K562 (cell line): ENCODE measurements at regions not wholly inside any gene's neighbourhood (a gene's known extent, or its start where the extent isn't known, plus 50 kb on each side); places are given as distances from the start of the nearest gene placed in this dataset.

Source experiments
- ATAC-seq: fragments of 200-7000 bp; cut with Tn5 transposase; 3 replicates; pipeline ENCODE4 v1.9.1; 2020; ENCODE audit warnings: moderate library complexity
- BruUV-seq: library from RNA; stranded (reverse); fragments of 400-500 nt; replicated peaks from 2 replicates; lab custom pipeline; 2021; lab: Mats Ljungman, UMichigan
- CTCF ChIA-PET: fragments of 300-600 bp; formaldehyde crosslinking; extraction: SDS; loops from one replicate; lab custom pipeline; 2021; ENCODE audit warnings: low intra/inter-chr PET ratio; lab: Yijun Ruan, JAX
- POLR2A ChIA-PET: fragments of 300-600, 350-650 bp; sonication (Branson Sonifier 250); formaldehyde crosslinking; extraction: SDS; loops from one replicate; lab custom pipeline; 2021; ENCODE audit warnings: antibody characterized with exemption, inconsistent platforms; lab: Yijun Ruan, JAX
- DNase-seq, 4 experiments: peaks; one replicate each; pipeline versions ENCODE4 v3.0.0 to v3.0.0-alpha.2; 2011 to 2018; ENCODE audit warnings: low spot score in 3 of 4, mixed read lengths in 3 of 4; ENCODE audit errors: extremely low read depth in 1 of 4
- FAIRE-seq: peaks from 2 replicates; lab custom pipeline; 2011; peaks lifted over from hg19 to GRCh38; lab: Jason Lieb, UNC
- H2AFZ ChIP-seq: 2 replicates; pipeline ENCODE4 v1.6.0; 2011; ENCODE audit warnings: low read depth, low read length, control low read depth, inconsistent platforms
- H3K27ac ChIP-seq: fragments of 200-600 bp; 3 replicates; pipeline ENCODE4 v1.8.0; 2011; ENCODE audit warnings: low read depth, mild to moderate bottlenecking, control low read depth, inconsistent platforms, low read length, moderate library complexity, mixed read lengths; ENCODE audit errors: extremely low read depth
- H3K27me3 ChIP-seq, 2 experiments: fragments of 300-600 bp in 1 of 2; 2 replicates in 1 of 2; 3 replicates in 1 of 2; pipeline versions ENCODE4 v1.6.0 to v1.8.0; 2011; ENCODE audit warnings: inconsistent platforms in 2 of 2, low read length in 2 of 2, mild to moderate bottlenecking in 1 of 2, mixed read lengths in 1 of 2, moderate library complexity in 1 of 2; ENCODE audit not compliant: control insufficient read depth in 2 of 2, insufficient read depth in 2 of 2
- H3K36me3 ChIP-seq: fragments of 300-600 bp; 3 replicates; pipeline ENCODE4 v1.8.0; 2011; ENCODE audit warnings: mild to moderate bottlenecking, low read length, inconsistent platforms; ENCODE audit not compliant: control insufficient read depth, insufficient read depth
- H3K4me1 ChIP-seq, 2 experiments: fragments of 200-600 bp in 1 of 2; replicated peaks in 1 of 2; 2 replicates in 1 of 2; 3 replicates in 1 of 2; pipeline versions ENCODE4 v1.5.1 to v1.8.0; 2011; ENCODE audit warnings: inconsistent platforms in 2 of 2, low read length in 2 of 2, mild to moderate bottlenecking in 1 of 2, mixed read lengths in 1 of 2, moderate library complexity in 1 of 2; ENCODE audit not compliant: control insufficient read depth in 2 of 2, insufficient read depth in 2 of 2
- H3K4me2 ChIP-seq: 2 replicates; pipeline ENCODE4 v1.6.1; 2011; ENCODE audit warnings: low read length, control low read depth, inconsistent platforms, mixed read lengths; ENCODE audit not compliant: insufficient read depth
- H3K4me3 ChIP-seq: fragments of 200-600 bp; sonication (generic), shearing (Covaris generic); 2 replicates; pipeline ENCODE4 v1.5.1; 2016; ENCODE audit warnings: control low read depth, inconsistent platforms
- H3K79me2 ChIP-seq: fragments of 200-600 bp; 3 replicates; pipeline ENCODE4 v1.8.0; 2011; ENCODE audit warnings: low read length, inconsistent platforms; ENCODE audit not compliant: control insufficient read depth, insufficient read depth
- H3K9ac ChIP-seq, 2 experiments: 2 replicates each; pipeline versions ENCODE4 v1.6.0 to v1.6.1; 2011; ENCODE audit warnings: low read depth in 2 of 2, low read length in 2 of 2, control low read depth in 1 of 2, inconsistent platforms in 1 of 2, mild to moderate bottlenecking in 1 of 2, mixed read lengths in 1 of 2; ENCODE audit not compliant: insufficient read depth in 1 of 2
- H3K9me1 ChIP-seq: one replicate; pipeline ENCODE4 v1.6.0; 2011; ENCODE audit warnings: inconsistent platforms, mild to moderate bottlenecking, low read length, moderate library complexity; ENCODE audit not compliant: control insufficient read depth, insufficient read depth
- H3K9me3 ChIP-seq: replicated peaks from 2 replicates; pipeline ENCODE4 v1.5.1; 2011; ENCODE audit warnings: low read depth, low read length, inconsistent platforms; ENCODE audit not compliant: control insufficient read depth, insufficient read depth
- H4K20me1 ChIP-seq: replicated peaks from 2 replicates; pipeline ENCODE4 v1.6.1; 2011; ENCODE audit warnings: low read length, inconsistent platforms, mixed read lengths; ENCODE audit not compliant: control insufficient read depth, insufficient read depth
- PCBP1 ChIP-seq: fragments of 200-400 bp; formaldehyde crosslinking; IDR thresholded peaks from 2 replicates; pipeline ENCODE4 v1.6.1; 2018; ENCODE audit warnings: mild to moderate bottlenecking, low read depth, low read length; ENCODE audit not compliant: poor library complexity, severe bottlenecking
- POLR2B ChIP-seq: fragments of 450-650 bp; IDR thresholded peaks from 2 replicates; pipeline ENCODE4 v1.6.1; 2018; ENCODE audit warnings: low read depth; ENCODE audit not compliant: partially characterized antibody
- SRSF1 ChIP-seq: fragments of 200-400 bp; formaldehyde crosslinking; IDR thresholded peaks from 2 replicates; pipeline ENCODE4 v1.6.1; 2017; ENCODE audit warnings: mild to moderate bottlenecking, low read depth, low read length, moderate library complexity
- YY1 ChIP-seq, 3 experiments: IDR thresholded peaks; 2 replicates each; pipeline ENCODE4 v1.6.1; 2011; ENCODE audit warnings: low read length in 2 of 3, mild to moderate bottlenecking in 2 of 3, moderate library complexity in 2 of 3, borderline replicate concordance in 1 of 3, control low read depth in 1 of 3, low read depth in 1 of 3; ENCODE audit not compliant: insufficient read depth in 3 of 3, insufficient replicate concordance in 2 of 3, control insufficient read depth in 1 of 3, insufficient read length in 1 of 3; ENCODE audit errors: extremely low read depth in 1 of 3
- ZKSCAN3 ChIP-seq: fragments of 250-450 bp; sonication (Bioruptor Pico); IDR thresholded peaks from 2 replicates; pipeline ENCODE4 v1.4.0; 2020
- ZNF431 ChIP-seq: sonication (generic); formaldehyde crosslinking; IDR thresholded peaks from 2 replicates; pipeline ENCODE4 v1.8.0; 2022; ENCODE audit warnings: mild to moderate bottlenecking, missing genetic modification reagents
- ZNF551 ChIP-seq: fragments of 250-450 bp; sonication (Bioruptor Pico); IDR thresholded peaks from 2 replicates; pipeline ENCODE4 v1.5.0; 2021; ENCODE audit warnings: mild to moderate bottlenecking, moderate library complexity
- WGBS: fragments of 100-300 bp; shearing (Covaris generic); methylation state at CpG from one replicate; pipeline ENCODE4 v1.1.6; 2016; ENCODE audit warnings: low coverage, mixed read lengths; ENCODE audit not compliant: insufficient coverage; ENCODE audit errors: missing lambda C conversion rate; 5-methylcytosine and 5-hydroxymethylcytosine counted together
- in situ Hi-C: fragments of 300-500 bp; cut with MboI; formaldehyde crosslinking; loops from 4 replicates; pipeline ENCODE4 v1.15.0; 2018; ENCODE audit warnings: inconsistent platforms, mixed read lengths
- intact Hi-C: fragments of 100-400 bp; cut with micrococcal nuclease; formaldehyde crosslinking; loops from 2 replicates; pipeline ENCODE4 v1.14.2; 2022
- TF ChIP-seq, protein P1 (sequence below): fragments of 450-650 bp; formaldehyde crosslinking; IDR thresholded peaks from 2 replicates; pipeline ENCODE4 v1.4.0; 2020; ENCODE audit warnings: mild to moderate bottlenecking
- TF ChIP-seq, protein P2 (sequence below), 2 experiments: fragments of 450-650 bp in 1 of 2; IDR thresholded peaks; 2 replicates each; pipeline ENCODE4 v1.6.1; 2011 to 2017; ENCODE audit warnings: low read depth in 2 of 2, antibody characterized with exemption in 1 of 2, borderline replicate concordance in 1 of 2, low read length in 1 of 2, mild to moderate bottlenecking in 1 of 2, mixed read lengths in 1 of 2; ENCODE audit not compliant: control insufficient read depth in 1 of 2

DNA sequence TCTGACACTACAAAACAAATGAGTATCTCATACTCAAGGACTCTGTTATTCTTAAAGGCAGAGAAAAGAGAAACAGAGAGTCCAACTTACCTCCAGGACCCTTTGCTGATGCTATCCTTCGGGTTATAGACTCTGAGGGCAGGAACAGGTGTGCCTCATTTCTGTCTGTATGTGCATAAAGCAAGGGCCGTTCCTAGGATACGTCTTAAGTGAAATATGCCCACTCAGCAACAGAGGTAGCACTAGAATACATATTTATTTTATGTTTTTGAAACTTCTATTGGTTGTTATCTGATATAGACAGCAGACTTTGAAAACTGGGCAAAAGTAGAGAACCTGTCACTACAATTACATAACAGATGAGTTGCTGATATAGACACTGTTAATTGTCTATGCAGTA lies 89.3 kb upstream of the CPNE4 start:
- WGBS: 0% methylated on average over 3 of the region's 3 CpGs

More for the DNA sequence above, 89.3 kb upstream of the CPNE4 start:
- TF ChIP-seq PCBP1: no peak
- no peak for TF ChIP-seq POLR2B
- no peak for TF ChIP-seq ZNF551 (CRISPR knock-in tag)
- TF ChIP-seq ZNF431 (CRISPR knock-in tag): no peak
- no peak for TF ChIP-seq ZKSCAN3 (CRISPR knock-in tag)
- TF ChIP-seq SRSF1: no peak
- TF ChIP-seq, protein P1, sequence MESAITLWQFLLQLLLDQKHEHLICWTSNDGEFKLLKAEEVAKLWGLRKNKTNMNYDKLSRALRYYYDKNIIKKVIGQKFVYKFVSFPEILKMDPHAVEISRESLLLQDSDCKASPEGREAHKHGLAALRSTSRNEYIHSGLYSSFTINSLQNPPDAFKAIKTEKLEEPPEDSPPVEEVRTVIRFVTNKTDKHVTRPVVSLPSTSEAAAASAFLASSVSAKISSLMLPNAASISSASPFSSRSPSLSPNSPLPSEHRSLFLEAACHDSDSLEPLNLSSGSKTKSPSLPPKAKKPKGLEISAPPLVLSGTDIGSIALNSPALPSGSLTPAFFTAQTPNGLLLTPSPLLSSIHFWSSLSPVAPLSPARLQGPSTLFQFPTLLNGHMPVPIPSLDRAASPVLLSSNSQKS (CRISPR knock-in tag): no peak
- TF ChIP-seq, protein P2, sequence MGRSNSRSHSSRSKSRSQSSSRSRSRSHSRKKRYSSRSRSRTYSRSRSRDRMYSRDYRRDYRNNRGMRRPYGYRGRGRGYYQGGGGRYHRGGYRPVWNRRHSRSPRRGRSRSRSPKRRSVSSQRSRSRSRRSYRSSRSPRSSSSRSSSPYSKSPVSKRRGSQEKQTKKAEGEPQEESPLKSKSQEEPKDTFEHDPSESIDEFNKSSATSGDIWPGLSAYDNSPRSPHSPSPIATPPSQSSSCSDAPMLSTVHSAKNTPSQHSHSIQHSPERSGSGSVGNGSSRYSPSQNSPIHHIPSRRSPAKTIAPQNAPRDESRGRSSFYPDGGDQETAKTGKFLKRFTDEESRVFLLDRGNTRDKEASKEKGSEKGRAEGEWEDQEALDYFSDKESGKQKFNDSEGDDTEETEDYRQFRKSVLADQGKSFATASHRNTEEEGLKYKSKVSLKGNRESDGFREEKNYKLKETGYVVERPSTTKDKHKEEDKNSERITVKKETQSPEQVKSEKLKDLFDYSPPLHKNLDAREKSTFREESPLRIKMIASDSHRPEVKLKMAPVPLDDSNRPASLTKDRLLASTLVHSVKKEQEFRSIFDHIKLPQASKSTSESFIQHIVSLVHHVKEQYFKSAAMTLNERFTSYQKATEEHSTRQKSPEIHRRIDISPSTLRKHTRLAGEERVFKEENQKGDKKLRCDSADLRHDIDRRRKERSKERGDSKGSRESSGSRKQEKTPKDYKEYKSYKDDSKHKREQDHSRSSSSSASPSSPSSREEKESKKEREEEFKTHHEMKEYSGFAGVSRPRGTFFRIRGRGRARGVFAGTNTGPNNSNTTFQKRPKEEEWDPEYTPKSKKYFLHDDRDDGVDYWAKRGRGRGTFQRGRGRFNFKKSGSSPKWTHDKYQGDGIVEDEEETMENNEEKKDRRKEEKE (IDR thresholded peaks at IDR 0.05; ENCODE audit: borderline replicate concordance in 1 of 2, control insufficient read depth in 1 of 2, low read depth in 2 of 2, low read length in 1 of 2): no peak
- TF ChIP-seq YY1 (IDR thresholded peaks at IDR 0.05; ENCODE audit: borderline replicate concordance in 1 of 3, control insufficient read depth in 1 of 3, extremely low read depth in 1 of 3, insufficient read depth in 3 of 3, insufficient read length in 1 of 3, insufficient replicate concordance in 2 of 3, low read depth in 1 of 3, low read length in 2 of 3): no peak
- no peaks in the 10 kb centered on the region for H3K4me1 ChIP-seq
- ATAC-seq (no peak), FAIRE-seq (no peak), DNase-seq (no peak)
- H3K79me2 ChIP-seq: no peaks in the 10 kb centered on the region
- CTCF ChIA-PET: no interaction called here
- no peaks in the 10 kb centered on the region for H3K27me3 ChIP-seq
- H2AFZ ChIP-seq: no peak overlapping the region
- H3K4me3 ChIP-seq: no peak overlapping the region
- in situ Hi-C loops: no loop called here
- no peaks in the 10 kb centered on the region for H3K9me3 ChIP-seq
- H3K9ac ChIP-seq: no peak overlapping the region
- no peaks in the 10 kb centered on the region for H3K9me1 ChIP-seq
- no peaks in the 10 kb centered on the region for H3K36me3 ChIP-seq
- no peaks in the 10 kb centered on the region for H4K20me1 ChIP-seq
- H3K27ac ChIP-seq: no peak overlapping the region
- POLR2A ChIA-PET: interaction anchor here (0.8 kb wide), 1 partner anchor 205 kb away, joined by 3 read pairs; no protein-coding TSS in a partner anchor
- intact Hi-C loops: no loop called here
- H3K4me2 ChIP-seq: no peak overlapping the region
- no TSS peak for BruUV-seq
